Endothelial cell of umbilical vein (primary cell): ENCODE measurements at regions not wholly inside any gene's neighbourhood (a gene's known extent, or its start where the extent isn't known, plus 50 kb on each side); places are given as distances from the start of the nearest gene placed in this dataset.

Experiments used
- BruUV-seq: library from RNA; stranded (reverse); fragments of 400-500 nt; replicated peaks from 2 replicates; lab custom pipeline; 2021; lab: Mats Ljungman, UMichigan
- CTCF ChIA-PET: fragments of 300-600, 350-600 bp; sonication (Branson Sonifier 250); formaldehyde crosslinking; loops from one replicate; lab custom pipeline; 2021; ENCODE audit warnings: antibody characterized with exemption, inconsistent platforms; lab: Charles Lee
- POLR2A ChIA-PET: fragments of 300-600, 350-600 bp; sonication (Branson Sonifier 250); formaldehyde crosslinking; loops from one replicate; lab custom pipeline; 2021; ENCODE audit warnings: antibody characterized with exemption, inconsistent platforms; lab: Charles Lee
- DNase-seq: peaks from one replicate; pipeline ENCODE4 v3.0.0-alpha.2; 2011; ENCODE audit warnings: low read depth, low spot score
- FAIRE-seq: peaks from 2 replicates; lab custom pipeline; 2011; peaks lifted over from hg19 to GRCh38; lab: Jason Lieb, UNC
- H2AFZ ChIP-seq: 2 replicates; pipeline ENCODE4 v1.6.0; 2012; ENCODE audit warnings: low read depth, low read length, control low read depth, inconsistent platforms
- H3K27ac ChIP-seq: 2 replicates; pipeline ENCODE4 v1.5.1; 2011; ENCODE audit warnings: low read depth, mild to moderate bottlenecking, control low read depth, low read length, moderate library complexity; ENCODE audit not compliant: insufficient read depth
- H3K27me3 ChIP-seq, 2 experiments: 2 replicates each; pipeline versions ENCODE4 v1.6.0 to v1.6.1; 2011; ENCODE audit warnings: low read length in 2 of 2, mixed read lengths in 1 of 2; ENCODE audit not compliant: control insufficient read depth in 2 of 2, insufficient read depth in 2 of 2
- H3K36me3 ChIP-seq, 2 experiments: 2 replicates in 1 of 2; 3 replicates in 1 of 2; pipeline ENCODE4 v1.5.1; 2011; ENCODE audit warnings: low read length in 2 of 2, mild to moderate bottlenecking in 1 of 2, moderate library complexity in 1 of 2; ENCODE audit not compliant: control insufficient read depth in 2 of 2, insufficient read depth in 2 of 2; ENCODE audit errors: extremely low read depth in 1 of 2
- H3K4me1 ChIP-seq: 3 replicates; pipeline ENCODE4 v1.5.1; 2011; ENCODE audit warnings: mild to moderate bottlenecking, low read length; ENCODE audit not compliant: control insufficient read depth, insufficient read depth; ENCODE audit errors: extremely low read depth
- H3K4me2 ChIP-seq: 2 replicates; pipeline ENCODE4 v1.6.1; 2011; ENCODE audit warnings: low read length, control low read depth, mixed read lengths; ENCODE audit not compliant: insufficient read depth
- H3K4me3 ChIP-seq, 3 experiments: fragments of 200-600 bp in 1 of 3; sonication (generic), shearing (Covaris generic) in 1 of 3; replicated peaks in 1 of 3; 2 replicates each; pipeline ENCODE4 v1.5.1; 2011 to 2016; ENCODE audit warnings: control low read depth in 3 of 3, low read length in 3 of 3, mild to moderate bottlenecking in 2 of 3, inconsistent platforms in 1 of 3, low read depth in 1 of 3, moderate library complexity in 1 of 3; ENCODE audit not compliant: insufficient read depth in 1 of 3
- H3K79me2 ChIP-seq: 2 replicates; pipeline ENCODE4 v1.6.0; 2012; ENCODE audit warnings: low read length, inconsistent platforms; ENCODE audit not compliant: control insufficient read depth, insufficient read depth
- H3K9ac ChIP-seq: replicated peaks from 2 replicates; pipeline ENCODE3; 2011; ENCODE audit warnings: low read length, control low read depth; ENCODE audit not compliant: insufficient read depth; ENCODE audit errors: extremely low read depth
- H3K9me1 ChIP-seq: replicated peaks from 3 replicates; pipeline ENCODE4 v1.6.0; 2011; ENCODE audit warnings: mild to moderate bottlenecking, low read length; ENCODE audit not compliant: control insufficient read depth, insufficient read depth; ENCODE audit errors: extremely low read depth
- H3K9me3 ChIP-seq: replicated peaks from 2 replicates; pipeline ENCODE4 v1.5.1; 2012; ENCODE audit warnings: low read length, inconsistent platforms; ENCODE audit not compliant: control insufficient read depth, insufficient read depth
- H4K20me1 ChIP-seq: replicated peaks from 2 replicates; pipeline ENCODE3; 2011; ENCODE audit warnings: mild to moderate bottlenecking, low read length; ENCODE audit not compliant: control insufficient read depth, insufficient read depth; ENCODE audit errors: extremely low read depth
- CTCF ChIP-seq, 2 donors: IDR thresholded peaks; 1 replicate in 1 of 2; 2 replicates in 1 of 2; pipeline ENCODE4 v1.5.1; 2011; ENCODE audit warnings: low read length in 2 of 2, mild to moderate bottlenecking in 2 of 2, moderate library complexity in 2 of 2, control low read depth in 1 of 2, inconsistent platforms in 1 of 2, low read depth in 1 of 2; ENCODE audit not compliant: insufficient read depth in 1 of 2; ENCODE audit errors: extremely low read depth in 1 of 2
- EZH2 ChIP-seq: IDR thresholded peaks from 2 replicates; pipeline ENCODE4 v1.6.1; 2012; ENCODE audit warnings: borderline replicate concordance, low read depth, mild to moderate bottlenecking, moderate library complexity, low read length, inconsistent platforms; ENCODE audit not compliant: severe bottlenecking
- FOS ChIP-seq: IDR thresholded peaks from 2 replicates; pipeline ENCODE4 v1.6.1; 2011; ENCODE audit warnings: mild to moderate bottlenecking, low read length, moderate library complexity, borderline replicate concordance; ENCODE audit not compliant: insufficient read depth
- GATA2 ChIP-seq: IDR thresholded peaks from 2 replicates; pipeline ENCODE4 v1.7.0; 2011; ENCODE audit warnings: low read depth, mild to moderate bottlenecking, moderate library complexity, mixed read lengths, low read length; ENCODE audit not compliant: insufficient read length, insufficient read depth
- JUN ChIP-seq: IDR thresholded peaks from 2 replicates; pipeline ENCODE4 v1.6.1; 2011; ENCODE audit warnings: borderline replicate concordance, low read depth; ENCODE audit not compliant: insufficient read length, insufficient read depth
- MYC ChIP-seq: IDR thresholded peaks from one replicate; pipeline ENCODE4 v1.6.1; 2011; ENCODE audit warnings: mild to moderate bottlenecking, low read depth, low read length
- POLR2A ChIP-seq: IDR thresholded peaks from 2 replicates; pipeline ENCODE4 v1.6.1; 2012; ENCODE audit warnings: low read depth, mild to moderate bottlenecking, control low read depth, low read length
- POLR2AphosphoS5 ChIP-seq: IDR thresholded peaks from 2 replicates; pipeline ENCODE4 v1.6.1; 2012; ENCODE audit warnings: low read depth, mild to moderate bottlenecking, control low read depth, low read length, moderate library complexity; ENCODE audit not compliant: insufficient read depth
- dilution Hi-C: fragments of 300-500 bp; cut with MboI; formaldehyde crosslinking; loops from one replicate; pipeline ENCODE4 v1.15.0; 2019; ENCODE audit warnings: low sequenced_read_pairs; ENCODE audit not compliant: extremely low pct_ligation_motif_present
- intact Hi-C: fragments of 100-400 bp; cut with micrococcal nuclease; formaldehyde crosslinking; loops from one replicate; pipeline ENCODE4 v1.10.0; 2022
- TF ChIP-seq, protein P1 (sequence below): IDR thresholded peaks from 2 replicates; pipeline ENCODE4 v1.6.1; 2011; ENCODE audit not compliant: insufficient read depth, insufficient read length

- POLR2A ChIA-PET: no interaction called here
- no peaks in the 10 kb centered on the region for H4K20me1 ChIP-seq
- CTCF ChIA-PET: no interaction called here
- H3K27me3 ChIP-seq: no peaks in the 10 kb centered on the region
- H3K4me2 ChIP-seq: no peak overlapping the region
- H2AFZ ChIP-seq: no peak overlapping the region
- DNase-seq (no peak), FAIRE-seq (no peak)
- H3K36me3 ChIP-seq: no peaks in the 10 kb centered on the region
- TF ChIP-seq GATA2 (no peak), CTCF (IDR thresholded peaks at IDR 0.05; ENCODE audit: extremely low read depth in 1 of 2, insufficient read depth in 1 of 2, low read depth in 1 of 2, low read length in 2 of 2) (no peak), EZH2 (no peak), FOS (no peak), POLR2A (no peak), MYC (no peak), POLR2AphosphoS5 (no peak), JUN (no peak)
- TF ChIP-seq, protein P1, sequence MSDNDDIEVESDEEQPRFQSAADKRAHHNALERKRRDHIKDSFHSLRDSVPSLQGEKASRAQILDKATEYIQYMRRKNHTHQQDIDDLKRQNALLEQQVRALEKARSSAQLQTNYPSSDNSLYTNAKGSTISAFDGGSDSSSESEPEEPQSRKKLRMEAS: no peak
- H3K79me2 ChIP-seq: no peaks in the 10 kb centered on the region
- H3K27ac ChIP-seq: no peak overlapping the region
- H3K9me1 ChIP-seq: no peaks in the 10 kb centered on the region
- H3K4me3 ChIP-seq: no peak overlapping the region
- dilution Hi-C loops (no loop called here), intact Hi-C loops (no loop called here)
- BruUV-seq: no TSS peak
- no peaks in the 10 kb centered on the region for H3K4me1 ChIP-seq
- H3K9me3 ChIP-seq: peaks cover 5% of the 10 kb centered on the region
- no peak overlapping the region for H3K9ac ChIP-seq
These were observed 475.6 kb upstream of the DCC start for GRCh38 chr18:51864219-51864965.
